Activated naive CD4-positive, alpha-beta T cell treated with anti-CD3 and anti-CD28 coated beads, Interleukin-2, amount 10 ng/mL, durations not matched to agents 7 days and 5 days (primary cell): ENCODE measurements at regions not wholly inside any gene's neighbourhood (a gene's known extent, or its start where the extent isn't known, plus 50 kb on each side); places are given as distances from the start of the nearest gene placed in this dataset.

Experiments used
- CTCF ChIA-PET: fragments of 350-600 bp; sonication (Branson Sonifier 250); formaldehyde crosslinking; loops from one replicate; lab custom pipeline; 2021; ENCODE audit warnings: antibody characterized with exemption; lab: Charles Lee
- DNase-seq: peaks from one replicate; pipeline ENCODE4 v3.0.0-alpha.2; 2020
- H3K27ac Mint-ChIP-seq: one replicate; pipeline ENCODE4 v1.8.0; 2021; ENCODE audit warnings: mild to moderate bottlenecking, moderate library complexity, mixed read lengths
- H3K27me3 Mint-ChIP-seq: one replicate; pipeline ENCODE4 v1.8.0; 2021; ENCODE audit warnings: mild to moderate bottlenecking, mixed read lengths
- H3K36me3 Mint-ChIP-seq: one replicate; pipeline ENCODE4 v1.8.0; 2021; ENCODE audit warnings: mixed read lengths
- H3K4me1 Mint-ChIP-seq: one replicate; pipeline ENCODE4 v1.8.0; 2021; ENCODE audit warnings: mixed read lengths
- H3K4me3 Mint-ChIP-seq: one replicate; pipeline ENCODE4 v1.8.0; 2021; ENCODE audit warnings: mild to moderate bottlenecking, moderate library complexity, mixed read lengths
- H3K9me3 Mint-ChIP-seq: one replicate; pipeline ENCODE4 v1.8.0; 2021; ENCODE audit warnings: mixed read lengths

DNA sequence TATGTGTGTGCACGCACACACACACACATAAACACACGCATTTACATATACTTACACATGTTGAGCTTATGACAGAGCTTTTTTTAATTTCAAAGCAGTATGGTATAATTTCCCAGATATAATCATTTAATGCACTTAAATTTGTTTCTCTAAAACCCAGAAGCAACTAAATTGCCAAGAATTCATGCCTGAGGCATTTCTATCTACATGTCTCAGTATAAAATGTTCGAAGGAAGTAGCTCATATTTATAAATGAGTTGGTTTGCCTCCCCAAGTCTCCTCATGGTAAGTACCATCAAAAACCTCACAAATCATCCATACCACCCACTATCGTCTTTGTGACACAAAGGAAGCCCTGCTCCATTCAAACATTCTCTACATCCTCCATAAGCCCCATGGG, 130.6 kb downstream of the RPL22L1 start:
- Mint-ChIP-seq H3K4me1 (no peaks in the 10 kb centered on the region), H3K27ac (no peak overlapping the region), H3K9me3 (no peaks in the 10 kb centered on the region), H3K36me3 (no peaks in the 10 kb centered on the region), H3K27me3 (peaks cover 14% of the 10 kb centered on the region), H3K4me3 (no peak overlapping the region)
- CTCF ChIA-PET = no interaction called here
- DNase-seq = no peak

DNA sequence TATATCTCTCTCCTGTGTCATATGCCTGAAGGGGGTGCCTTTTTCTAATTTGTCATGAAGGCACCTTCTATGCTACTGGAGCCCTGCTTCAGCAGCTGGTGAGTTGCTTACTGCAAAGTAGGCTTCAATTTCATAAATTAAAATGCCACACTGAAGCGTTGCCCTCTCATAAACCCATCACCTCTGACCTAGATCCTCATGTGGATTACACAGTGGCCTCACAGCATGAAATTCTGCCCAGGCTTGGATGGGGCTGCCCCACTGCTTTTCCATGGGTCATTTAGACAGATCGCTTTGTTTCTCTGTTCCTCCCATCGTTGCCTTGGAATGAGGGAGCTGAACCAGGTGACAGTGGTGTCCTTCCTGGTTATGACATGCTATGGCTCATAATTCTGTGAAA, 131.2 kb downstream of the RPL22L1 start:
- H3K27ac Mint-ChIP-seq = no peak overlapping the region
- DNase-seq = no peak
- no peaks in the 10 kb centered on the region for H3K36me3 Mint-ChIP-seq
- H3K27me3 Mint-ChIP-seq = peaks cover 17% of the 10 kb centered on the region
- CTCF ChIA-PET = no interaction called here
- no peak overlapping the region for H3K4me3 Mint-ChIP-seq
- no peaks in the 10 kb centered on the region for H3K4me1 Mint-ChIP-seq
- H3K9me3 Mint-ChIP-seq = no peaks in the 10 kb centered on the region

- Mint-ChIP-seq H3K36me3 (no peaks in the 10 kb centered on the region), H3K4me1 (no peaks in the 10 kb centered on the region), H3K9me3 (no peaks in the 10 kb centered on the region), H3K4me3 (no peak overlapping the region), H3K27me3 (peaks cover 17% of the 10 kb centered on the region), H3K27ac (no peak overlapping the region)
- DNase-seq = no peak
- CTCF ChIA-PET = no interaction called here
Measured at GRCh38 chr3:170737498-170738162, 132.4 kb downstream of the RPL22L1 start.

GRCh38 chr3:170735821-170736220, 134.2 kb downstream of the RPL22L1 start:
- H3K27me3 Mint-ChIP-seq = peaks cover 16% of the 10 kb centered on the region
- no peak overlapping the region for H3K27ac Mint-ChIP-seq

GRCh38 chr3:170734735-170735065, 135.3 kb downstream of the RPL22L1 start:
- DNase-seq = no peak
- Mint-ChIP-seq H3K27ac (no peak overlapping the region), H3K4me3 (no peak overlapping the region), H3K9me3 (no peaks in the 10 kb centered on the region), H3K4me1 (no peaks in the 10 kb centered on the region), H3K27me3 (peaks cover 9% of the 10 kb centered on the region), H3K36me3 (no peaks in the 10 kb centered on the region)
- CTCF ChIA-PET = no interaction called here

More at GRCh38 chr3:170735821-170736220, 134.2 kb downstream of the RPL22L1 start:
- H3K9me3 Mint-ChIP-seq = no peaks in the 10 kb centered on the region
- no peaks in the 10 kb centered on the region for H3K36me3 Mint-ChIP-seq
- CTCF ChIA-PET = no interaction called here
- H3K4me3 Mint-ChIP-seq = no peak overlapping the region
- no peaks in the 10 kb centered on the region for H3K4me1 Mint-ChIP-seq
- DNase-seq = no peak

GRCh38 chr3:170734043-170734734, 135.8 kb downstream of the RPL22L1 start:
- no peaks in the 10 kb centered on the region for H3K4me1 Mint-ChIP-seq

GRCh38 chr3:170732660-170733245, 137.2 kb downstream of the RPL22L1 start:
- no peak overlapping the region for H3K27ac Mint-ChIP-seq
- CTCF ChIA-PET = no interaction called here
- DNase-seq = no peak

More at GRCh38 chr3:170734043-170734734, 135.8 kb downstream of the RPL22L1 start:
- Mint-ChIP-seq H3K9me3 (no peaks in the 10 kb centered on the region), H3K36me3 (no peaks in the 10 kb centered on the region), H3K4me3 (no peak overlapping the region), H3K27me3 (peaks cover 9% of the 10 kb centered on the region), H3K27ac (no peak overlapping the region)
- DNase-seq = no peak
- CTCF ChIA-PET = no interaction called here

GRCh38 chr3:170731281-170731680, 138.7 kb downstream of the RPL22L1 start:
- no peak overlapping the region for H3K27ac Mint-ChIP-seq
- no peak for DNase-seq
- H3K36me3 Mint-ChIP-seq = no peaks in the 10 kb centered on the region
- CTCF ChIA-PET = no interaction called here
- H3K4me3 Mint-ChIP-seq = no peak overlapping the region
- H3K4me1 Mint-ChIP-seq = no peaks in the 10 kb centered on the region
- peaks cover 9% of the 10 kb centered on the region for H3K27me3 Mint-ChIP-seq
- H3K9me3 Mint-ChIP-seq = no peaks in the 10 kb centered on the region

More at GRCh38 chr3:170732660-170733245, 137.2 kb downstream of the RPL22L1 start:
- no peaks in the 10 kb centered on the region for H3K36me3 Mint-ChIP-seq
- H3K4me3 Mint-ChIP-seq = no peak overlapping the region
- no peaks in the 10 kb centered on the region for H3K4me1 Mint-ChIP-seq
- H3K9me3 Mint-ChIP-seq = no peaks in the 10 kb centered on the region
- peaks cover 9% of the 10 kb centered on the region for H3K27me3 Mint-ChIP-seq

- no peak for DNase-seq
- Mint-ChIP-seq H3K27me3 (peaks cover 9% of the 10 kb centered on the region), H3K9me3 (no peaks in the 10 kb centered on the region), H3K4me1 (no peaks in the 10 kb centered on the region), H3K4me3 (no peak overlapping the region), H3K36me3 (no peaks in the 10 kb centered on the region), H3K27ac (no peak overlapping the region)
- CTCF ChIA-PET = no interaction called here
Measured at GRCh38 chr3:170730071-170730812, 139.8 kb downstream of the RPL22L1 start.

GRCh38 chr3:170728181-170728580, 141.8 kb downstream of the RPL22L1 start:
- no peaks in the 10 kb centered on the region for H3K36me3 Mint-ChIP-seq
- DNase-seq = no peak
- CTCF ChIA-PET = no interaction called here
- no peaks in the 10 kb centered on the region for H3K9me3 Mint-ChIP-seq
- no peak overlapping the region for H3K27ac Mint-ChIP-seq
- H3K4me1 Mint-ChIP-seq = no peaks in the 10 kb centered on the region
- H3K4me3 Mint-ChIP-seq = no peak overlapping the region
- H3K27me3 Mint-ChIP-seq = no peaks in the 10 kb centered on the region

DNA sequence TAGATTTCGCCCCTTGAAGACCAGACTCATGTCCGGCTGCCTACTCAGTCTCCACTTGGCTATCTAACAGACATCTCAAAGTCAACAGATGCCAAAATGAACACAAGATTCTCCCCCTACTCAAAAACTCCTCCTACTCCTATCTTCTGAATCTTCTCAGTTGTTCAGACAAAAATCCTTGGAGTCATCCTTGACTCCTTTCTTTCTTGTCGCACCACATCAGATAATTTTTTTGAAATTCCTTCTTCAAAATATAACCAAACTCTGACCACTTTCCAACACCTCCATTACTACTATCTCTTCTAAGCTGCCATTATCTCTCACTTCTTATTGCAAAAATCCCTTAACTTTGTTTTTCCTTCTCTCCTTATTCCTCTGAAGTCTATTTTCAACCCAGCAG, 141.9 kb upstream of the SLC7A14 start:
- CTCF ChIA-PET = no interaction called here
- H3K27ac Mint-ChIP-seq = no peak overlapping the region
- H3K36me3 Mint-ChIP-seq = no peaks in the 10 kb centered on the region
- no peaks in the 10 kb centered on the region for H3K4me1 Mint-ChIP-seq
- no peaks in the 10 kb centered on the region for H3K27me3 Mint-ChIP-seq
- H3K4me3 Mint-ChIP-seq = no peak overlapping the region
- no peaks in the 10 kb centered on the region for H3K9me3 Mint-ChIP-seq
- no peak for DNase-seq

- Mint-ChIP-seq H3K4me3 (no peak overlapping the region), H3K9me3 (no peaks in the 10 kb centered on the region), H3K27me3 (no peaks in the 10 kb centered on the region), H3K4me1 (no peaks in the 10 kb centered on the region), H3K27ac (no peak overlapping the region), H3K36me3 (no peaks in the 10 kb centered on the region)
- DNase-seq = no peak
- CTCF ChIA-PET = no interaction called here
Measured at GRCh38 chr3:170726976-170727661, 141.2 kb upstream of the SLC7A14 start.

DNA sequence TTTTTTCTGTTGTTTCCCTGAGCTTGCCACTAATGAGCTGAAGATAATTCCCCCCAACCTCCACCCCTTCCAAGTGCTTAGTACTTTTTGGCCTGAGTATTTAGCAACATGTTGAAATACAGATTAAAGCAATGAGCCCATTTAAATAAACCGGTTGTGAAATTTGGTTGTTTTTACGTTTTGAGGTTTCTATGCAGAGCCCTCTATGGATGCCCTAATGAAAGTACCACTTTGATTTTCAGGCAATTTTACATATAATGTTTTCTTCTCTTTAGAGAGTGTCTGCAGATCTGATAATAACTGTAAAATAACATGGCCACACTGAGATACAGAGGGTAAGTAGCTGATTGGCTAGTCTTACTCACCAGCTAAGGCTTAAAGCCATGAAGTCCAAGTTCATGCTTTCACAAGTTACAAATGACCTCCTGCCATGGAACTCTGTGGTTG, 139.4 kb upstream of the SLC7A14 start:
- no peaks in the 10 kb centered on the region for H3K9me3 Mint-ChIP-seq
- no peaks in the 10 kb centered on the region for H3K36me3 Mint-ChIP-seq
- no peaks in the 10 kb centered on the region for H3K4me1 Mint-ChIP-seq
- no peak overlapping the region for H3K27ac Mint-ChIP-seq
- CTCF ChIA-PET = no interaction called here
- no peaks in the 10 kb centered on the region for H3K27me3 Mint-ChIP-seq
- no peak for DNase-seq
- H3K4me3 Mint-ChIP-seq = no peak overlapping the region
